Fibroblast of skin of scalp (primary cell): ENCODE measurements at regions not wholly inside any gene's neighbourhood (a gene's known extent, or its start where the extent isn't known, plus 50 kb on each side); places are given as distances from the start of the nearest gene placed in this dataset.
"Not testable (repeated sequence)": the region's sequence is repeated elsewhere in the genome, so short reads cannot be mapped to it uniquely, and the experiment has no call there.

Experiments used
- DNase-seq: peaks from one replicate; pipeline ENCODE4 v3.0.0-alpha.2; 2013

GRCh38 chr2:181792906-181793305 lies 98.6 kb upstream of the ITPRID2 start:
- DNase-seq = no peak

DNA sequence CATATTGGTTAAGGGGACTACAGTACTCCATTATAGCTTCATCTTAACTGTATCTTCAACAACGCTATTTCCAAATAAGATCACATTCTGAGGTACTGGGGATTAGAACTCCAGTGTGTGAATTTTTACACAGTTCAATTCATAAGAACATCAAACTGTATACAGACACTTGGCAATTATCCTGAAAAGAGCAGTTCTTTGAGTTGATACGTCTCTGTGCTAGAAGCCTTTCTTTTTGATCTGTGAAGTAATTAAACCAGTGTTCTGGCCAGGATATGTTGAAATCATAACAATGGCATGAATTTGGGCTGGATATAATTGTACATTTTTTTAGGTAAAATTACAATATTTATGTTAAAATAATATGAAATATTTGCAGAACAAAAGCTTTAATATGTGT lies 93.5 kb upstream of the ITPRID2 start:
- no peak for DNase-seq

DNA sequence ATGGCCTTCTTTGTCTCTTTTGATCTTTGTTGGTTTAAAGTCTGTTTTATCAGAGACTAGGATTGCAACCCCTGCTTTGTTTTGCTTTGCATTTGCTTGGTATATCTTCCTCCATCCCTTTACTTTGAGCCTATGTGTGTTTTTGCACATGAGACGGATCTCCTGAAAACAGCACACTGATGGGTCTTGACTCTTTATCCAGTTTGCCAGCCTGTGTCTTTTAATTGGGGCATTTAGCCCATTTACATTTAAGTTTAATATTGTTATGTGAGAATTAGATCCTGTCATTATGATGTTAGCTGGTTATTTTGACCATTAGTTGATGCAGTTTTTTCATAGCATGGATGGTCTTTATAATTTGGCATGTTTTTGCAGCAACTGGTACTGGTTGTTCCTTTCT lies 89.2 kb upstream of the ITPRID2 start:
- not testable (repeated sequence) for DNase-seq

GRCh38 chr2:181803903-181804799 lies 87.4 kb upstream of the ITPRID2 start:
- DNase-seq = not testable (repeated sequence)

DNA sequence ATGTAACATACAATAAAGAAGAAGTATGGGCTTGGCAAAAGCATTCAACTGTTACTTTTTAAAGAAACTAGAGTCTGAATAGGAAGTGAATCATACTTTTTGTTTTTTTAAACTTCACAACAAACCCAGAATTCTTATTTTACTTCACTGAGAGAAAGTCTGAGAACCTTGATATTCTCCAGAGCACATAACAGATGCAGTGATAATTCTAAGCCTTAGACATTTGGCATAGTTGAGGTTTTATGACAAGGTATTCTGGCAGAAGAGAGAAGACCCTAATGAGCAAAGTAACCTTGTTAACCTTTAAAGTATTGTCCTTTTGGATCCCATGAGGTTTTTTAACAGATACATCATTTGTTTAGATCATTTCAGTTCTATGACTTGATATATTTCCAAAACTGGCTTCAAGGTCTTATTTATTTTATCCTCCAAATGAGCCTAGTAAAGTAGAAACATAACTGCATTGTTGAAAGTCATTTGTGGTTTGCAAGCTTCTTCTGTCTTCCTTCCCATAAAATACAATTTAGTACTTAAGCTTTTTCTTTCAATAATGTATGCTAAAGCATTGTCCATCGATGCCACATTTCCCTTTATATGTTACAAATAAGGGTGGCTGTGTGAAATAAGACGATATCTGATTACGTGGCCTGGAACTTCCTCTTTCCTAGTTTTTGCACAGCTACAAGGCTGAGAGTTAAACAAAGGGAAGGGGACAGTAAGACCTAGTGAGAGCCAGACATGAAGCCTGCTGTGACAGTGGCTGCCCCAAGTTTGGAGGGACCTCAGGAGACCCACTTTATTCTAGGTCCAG lies 86.1 kb upstream of the ITPRID2 start:
- DNase-seq = peak; percentile 31

DNA sequence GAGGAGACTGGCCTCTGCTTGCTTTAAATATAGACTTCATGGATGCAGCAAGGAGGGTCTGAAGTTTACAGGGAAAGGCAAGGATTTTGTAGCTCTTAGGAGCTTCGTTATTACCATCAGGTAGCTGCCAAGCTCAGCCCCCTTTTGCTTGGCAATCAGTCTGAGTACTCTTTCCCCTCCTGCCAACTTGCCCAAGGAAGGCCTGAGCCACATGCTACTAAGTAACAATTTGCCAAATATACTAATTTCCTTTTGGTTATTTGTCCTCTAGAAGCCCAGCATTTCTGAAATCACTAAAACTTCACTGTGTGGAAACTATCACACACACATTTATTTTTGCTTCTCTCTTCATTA lies 85.5 kb upstream of the ITPRID2 start:
- no peak for DNase-seq

- no peak for DNase-seq
These were observed 84.0 kb upstream of the ITPRID2 start for GRCh38 chr2:181807526-181807925.

- peak; percentile 41 for DNase-seq
These were observed 80.5 kb upstream of the ITPRID2 start for GRCh38 chr2:181810823-181811695.

- no peak for DNase-seq
These were observed 79.3 kb upstream of the ITPRID2 start for GRCh38 chr2:181812106-181812743.

GRCh38 chr2:181814057-181814491 lies 77.5 kb upstream of the ITPRID2 start:
- DNase-seq = peak; percentile 85

DNA sequence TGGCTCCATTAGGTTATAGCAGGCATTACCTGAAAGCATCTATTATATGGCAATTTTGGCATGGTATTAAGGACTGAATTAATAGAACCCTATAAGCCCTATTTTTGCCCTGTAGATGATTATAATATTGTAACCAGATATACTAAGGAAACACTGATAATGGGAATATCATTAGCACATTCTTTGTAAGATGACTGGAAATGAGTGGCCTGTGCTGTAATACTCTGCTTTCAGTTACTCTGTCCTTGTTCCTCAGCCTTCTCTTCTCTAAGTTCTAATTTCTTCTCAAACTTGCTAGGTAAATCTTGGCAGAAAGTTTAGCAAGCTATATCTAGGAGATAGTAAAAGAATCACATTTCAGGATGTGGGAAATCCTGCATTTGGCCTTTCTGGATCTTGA lies 74.0 kb upstream of the ITPRID2 start:
- no peak for DNase-seq

GRCh38 chr2:181818058-181818680 lies 73.4 kb upstream of the ITPRID2 start:
- no peak for DNase-seq

GRCh38 chr2:181818840-181819239 lies 72.7 kb upstream of the ITPRID2 start:
- no peak for DNase-seq

GRCh38 chr2:181821049-181821448 lies 70.5 kb upstream of the ITPRID2 start:
- no peak for DNase-seq

DNA sequence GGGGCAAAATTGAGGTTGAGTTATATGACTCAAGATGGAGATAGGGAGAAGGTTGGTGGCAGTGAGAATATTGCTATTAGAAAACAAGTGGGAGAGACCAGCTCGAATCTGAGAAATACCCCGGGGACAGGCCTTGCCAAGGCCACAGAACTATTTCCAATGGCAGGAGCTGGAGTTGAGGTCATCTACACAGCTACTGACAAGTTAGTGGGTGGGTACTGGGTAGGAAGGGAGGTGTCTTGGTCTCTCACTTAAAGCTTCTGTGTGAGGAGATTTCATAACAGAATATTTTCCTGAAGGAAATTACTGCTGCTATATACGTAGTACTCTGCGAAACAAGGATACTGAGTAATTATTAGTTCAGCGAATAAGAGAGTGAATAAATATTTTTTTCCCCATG lies 69.4 kb upstream of the ITPRID2 start:
- DNase-seq = no peak

GRCh38 chr2:181823405-181823804 lies 68.1 kb upstream of the ITPRID2 start:
- DNase-seq = no peak

- DNase-seq = no peak
These were observed 63.3 kb upstream of the ITPRID2 start for GRCh38 chr2:181828122-181828705.

GRCh38 chr2:181829230-181829629 lies 62.3 kb upstream of the ITPRID2 start:
- no peak for DNase-seq

DNA sequence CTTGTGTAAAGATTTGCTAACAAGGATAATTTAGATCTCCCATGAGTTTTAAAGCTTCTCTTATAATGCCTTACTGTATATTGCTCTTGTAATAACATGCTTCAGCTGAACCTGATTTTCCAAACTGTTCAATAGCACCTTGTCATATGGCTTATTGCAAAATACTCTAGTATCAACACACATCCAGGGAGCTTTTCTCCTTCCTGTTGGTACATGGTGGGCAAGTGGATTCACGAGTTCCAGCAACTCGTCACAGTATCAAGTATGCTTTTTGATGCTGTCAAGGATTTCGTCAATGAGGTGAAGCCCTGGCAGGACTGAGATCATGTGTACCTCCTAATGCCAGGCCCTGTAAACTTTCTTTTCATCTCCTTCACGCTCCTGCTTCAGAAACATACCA lies 59.5 kb upstream of the ITPRID2 start:
- DNase-seq = no peak

DNA sequence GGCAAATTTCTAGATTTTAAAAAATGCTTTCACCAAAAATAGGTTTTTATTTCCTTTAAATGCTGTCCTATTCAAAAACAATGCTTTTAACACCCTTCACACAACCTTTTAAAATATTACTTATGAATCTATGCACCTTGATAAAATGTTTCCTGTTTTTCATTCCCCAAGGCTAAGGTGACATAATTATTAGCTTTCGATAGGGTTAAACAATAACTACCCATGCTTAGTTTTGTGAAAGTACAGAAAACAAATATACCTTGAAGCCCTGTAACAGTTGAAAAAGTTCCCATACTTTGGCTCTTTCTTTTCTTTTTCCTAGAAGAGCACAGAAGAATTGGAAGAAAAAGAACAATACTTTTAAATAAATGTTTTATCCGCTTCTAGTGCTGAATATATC lies 54.9 kb upstream of the ITPRID2 start:
- DNase-seq = no peak

GRCh38 chr2:181837563-181837962 lies 54.0 kb upstream of the ITPRID2 start:
- no peak for DNase-seq
